ENCODE measurements at regions not wholly inside any gene's neighbourhood (a gene's known extent, or its start where the extent isn't known, plus 50 kb on each side); places are given as distances from the start of the nearest gene placed in this dataset.

- Mint-ChIP-seq H3K27me3 (ENCODE audit: insufficient read depth) (no peaks in the 10 kb centered on the region; the same call in none of the 2 replicates), H3K36me3 (ENCODE audit: low read depth) (peaks cover 10% of the 10 kb centered on the region), H3K9me3 (peaks cover 53% of the 10 kb centered on the region), H3K27ac (no peak overlapping the region), H3K4me3 (no peak overlapping the region), H3K4me1 (ENCODE audit: low read depth) (no peaks in the 10 kb centered on the region)
- no peak for DNase-seq
- no peak for TF ChIP-seq CTCF (IDR thresholded peaks at IDR 0.05)
Measured at GRCh38 chr22:47558828-47559700, 796.6 kb downstream of the TBC1D22A start.

GRCh38 chr22:47556473-47556872 lies 794.0 kb downstream of the TBC1D22A start:
- Mint-ChIP-seq H3K4me1 (ENCODE audit: low read depth) (no peaks in the 10 kb centered on the region), H3K27me3 (ENCODE audit: insufficient read depth) (no peaks in the 10 kb centered on the region; the same call in none of the 2 replicates), H3K36me3 (ENCODE audit: low read depth) (peaks cover 4% of the 10 kb centered on the region; the same call in 1 of the 2 replicates), H3K9me3 (peaks cover 47% of the 10 kb centered on the region), H3K4me3 (no peak overlapping the region), H3K27ac (no peak overlapping the region)
- no peak for DNase-seq
- no peak for TF ChIP-seq CTCF (IDR thresholded peaks at IDR 0.05)

- no peak for DNase-seq
- Mint-ChIP-seq H3K36me3 (ENCODE audit: low read depth) (0 out of 2 replicates have a peak, but pooled peaks cover 4% of the 10 kb centered on the region), H3K27ac (no peak overlapping the region), H3K4me1 (ENCODE audit: low read depth) (no peaks in the 10 kb centered on the region), H3K27me3 (ENCODE audit: insufficient read depth) (peaks cover 2% of the 10 kb centered on the region; the same call in 1 of the 2 replicates), H3K4me3 (no peak overlapping the region), H3K9me3 (peaks cover 54% of the 10 kb centered on the region)
- no peak for TF ChIP-seq CTCF (IDR thresholded peaks at IDR 0.05)
Measured at GRCh38 chr22:47553436-47553835, 791.0 kb downstream of the TBC1D22A start.

- Mint-ChIP-seq H3K4me3 (no peak overlapping the region), H3K36me3 (ENCODE audit: low read depth) (0 out of 2 replicates have a peak, but pooled peaks cover 4% of the 10 kb centered on the region), H3K27ac (no peak overlapping the region), H3K9me3 (peaks cover 54% of the 10 kb centered on the region), H3K4me1 (ENCODE audit: low read depth) (no peaks in the 10 kb centered on the region), H3K27me3 (ENCODE audit: insufficient read depth) (peaks cover 2% of the 10 kb centered on the region; the same call in 1 of the 2 replicates)
- TF ChIP-seq CTCF (IDR thresholded peaks at IDR 0.05): no peak
- DNase-seq: no peak
Measured at GRCh38 chr22:47552541-47553205, 790.2 kb downstream of the TBC1D22A start.

- no peak for TF ChIP-seq CTCF (IDR thresholded peaks at IDR 0.05)
- Mint-ChIP-seq H3K27me3 (ENCODE audit: insufficient read depth) (peaks cover 2% of the 10 kb centered on the region; the same call in 1 of the 2 replicates), H3K36me3 (ENCODE audit: low read depth) (0 out of 2 replicates have a peak, but pooled peaks cover 4% of the 10 kb centered on the region), H3K27ac (no peak overlapping the region), H3K4me3 (no peak overlapping the region), H3K4me1 (ENCODE audit: low read depth) (no peaks in the 10 kb centered on the region), H3K9me3 (peaks cover 59% of the 10 kb centered on the region)
- no peak for DNase-seq
Measured at GRCh38 chr22:47552024-47552423, 789.6 kb downstream of the TBC1D22A start.
